Esophagus squamous epithelium (tissue), 4 donors: ENCODE measurements at regions not wholly inside any gene's neighbourhood (a gene's known extent, or its start where the extent isn't known, plus 50 kb on each side); places are given as distances from the start of the nearest gene placed in this dataset.

ENCODE experiments used
- POLR2A ChIP-seq, 4 donors: fragments of 450-650 bp; IDR thresholded peaks; one replicate each; pipeline ENCODE4 v1.6.1; 2017; ENCODE audit warnings: antibody characterized with exemption in 4 of 4, mild to moderate bottlenecking in 4 of 4, moderate library complexity in 3 of 4
- TF ChIP-seq, protein P1 (sequence below), 6 experiments: fragments of 450-650 bp in 4 of 6; fragments of 200-600 bp in 2 of 6; sonication (generic) in 2 of 6; IDR thresholded peaks; one replicate each; pipeline ENCODE4 v1.5.1; 2016 to 2019; ENCODE audit warnings: antibody characterized with exemption in 6 of 6, mild to moderate bottlenecking in 4 of 6, moderate library complexity in 4 of 6

DNA sequence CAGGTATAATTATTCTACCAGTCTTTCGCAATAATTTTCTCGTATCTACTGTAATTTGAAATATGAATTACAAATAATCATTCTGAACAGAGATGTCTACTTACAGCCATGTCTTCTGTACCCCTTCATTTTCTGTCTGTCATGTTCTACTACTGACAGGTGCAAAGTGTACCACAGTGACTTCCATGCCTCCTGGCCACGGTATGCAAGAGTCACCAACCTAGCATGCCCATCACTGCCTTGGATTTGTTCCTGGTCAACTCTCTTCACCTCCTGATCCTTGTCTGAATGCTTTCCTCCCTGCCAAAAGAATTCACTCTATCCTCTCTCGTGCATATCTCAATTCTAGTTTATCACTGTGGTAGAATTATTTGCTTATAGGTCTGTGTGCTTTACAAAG, 755.4 kb downstream of the KCNJ2 start:
- TF ChIP-seq POLR2A (IDR thresholded peaks at IDR 0.05): no peak
- TF ChIP-seq, protein P1, sequence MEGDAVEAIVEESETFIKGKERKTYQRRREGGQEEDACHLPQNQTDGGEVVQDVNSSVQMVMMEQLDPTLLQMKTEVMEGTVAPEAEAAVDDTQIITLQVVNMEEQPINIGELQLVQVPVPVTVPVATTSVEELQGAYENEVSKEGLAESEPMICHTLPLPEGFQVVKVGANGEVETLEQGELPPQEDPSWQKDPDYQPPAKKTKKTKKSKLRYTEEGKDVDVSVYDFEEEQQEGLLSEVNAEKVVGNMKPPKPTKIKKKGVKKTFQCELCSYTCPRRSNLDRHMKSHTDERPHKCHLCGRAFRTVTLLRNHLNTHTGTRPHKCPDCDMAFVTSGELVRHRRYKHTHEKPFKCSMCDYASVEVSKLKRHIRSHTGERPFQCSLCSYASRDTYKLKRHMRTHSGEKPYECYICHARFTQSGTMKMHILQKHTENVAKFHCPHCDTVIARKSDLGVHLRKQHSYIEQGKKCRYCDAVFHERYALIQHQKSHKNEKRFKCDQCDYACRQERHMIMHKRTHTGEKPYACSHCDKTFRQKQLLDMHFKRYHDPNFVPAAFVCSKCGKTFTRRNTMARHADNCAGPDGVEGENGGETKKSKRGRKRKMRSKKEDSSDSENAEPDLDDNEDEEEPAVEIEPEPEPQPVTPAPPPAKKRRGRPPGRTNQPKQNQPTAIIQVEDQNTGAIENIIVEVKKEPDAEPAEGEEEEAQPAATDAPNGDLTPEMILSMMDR (IDR thresholded peaks at IDR 0.05): no peak
